Transverse colon (tissue), 3 donors: ENCODE measurements at regions not wholly inside any gene's neighbourhood (a gene's known extent, or its start where the extent isn't known, plus 50 kb on each side); places are given as distances from the start of the nearest gene placed in this dataset.

Experiments used
- CTCF ChIP-seq, 5 experiments: fragments of 200-600 bp in 3 of 5; fragments of 450-650 bp in 2 of 5; sonication (generic) in 3 of 5; IDR thresholded peaks; 1 replicate in 2 of 5; 2 replicates in 3 of 5; pipeline ENCODE4 v1.5.1; 2016 to 2017; ENCODE audit warnings: antibody characterized with exemption in 5 of 5, inconsistent platforms in 3 of 5, mild to moderate bottlenecking in 2 of 5, moderate library complexity in 1 of 5
- EP300 ChIP-seq: sonication (generic); formaldehyde crosslinking; IDR thresholded peaks from one replicate; pipeline ENCODE4 v1.6.1; 2017; ENCODE audit warnings: antibody characterized with exemption, low read depth
- POLR2A ChIP-seq: fragments of 450-650 bp; IDR thresholded peaks from one replicate; pipeline ENCODE4 v1.6.1; 2016; ENCODE audit warnings: antibody characterized with exemption, mild to moderate bottlenecking, moderate library complexity

GRCh38 chr7:13745530-13745929 lies 243.9 kb downstream of the ETV1 start:
- TF ChIP-seq CTCF (IDR thresholded peaks at IDR 0.05) = no peak
- TF ChIP-seq EP300 = no peak
- no peak for TF ChIP-seq POLR2A
